K562 (cell line): ENCODE measurements at regions not wholly inside any gene's neighbourhood (a gene's known extent, or its start where the extent isn't known, plus 50 kb on each side); places are given as distances from the start of the nearest gene placed in this dataset.

Experiments used
- CBX2 ChIP-seq: fragments of 200-600 bp; sonication (generic); IDR thresholded peaks from one replicate; pipeline ENCODE4 v1.6.1; 2012; ENCODE audit warnings: mild to moderate bottlenecking, low read length, inconsistent platforms; ENCODE audit not compliant: insufficient read depth, poor library complexity, severe bottlenecking
- CEBPB ChIP-seq: fragments of 450-650 bp; IDR thresholded peaks from 2 replicates; pipeline ENCODE4 v1.6.1; 2016; ENCODE audit warnings: missing genetic modification characterization, missing compliant biosample characterization
- CTCF ChIP-seq, 3 experiments: IDR thresholded peaks in 2 of 3; conservative IDR thresholded peaks in 1 of 3; 2 replicates each; pipeline ENCODE4 v1.5.1; 2011 to 2012; ENCODE audit warnings: low read length in 3 of 3, mild to moderate bottlenecking in 3 of 3, control low read depth in 2 of 3, improper control_type of control experiment in 1 of 3, inconsistent platforms in 1 of 3, low read depth in 1 of 3, mixed read lengths in 1 of 3, moderate library complexity in 1 of 3; ENCODE audit not compliant: insufficient read depth in 2 of 3
- ETV5 ChIP-seq: sonication (generic); formaldehyde crosslinking; IDR thresholded peaks from 2 replicates; pipeline ENCODE4 v1.4.0; 2020; ENCODE audit warnings: low read depth, mild to moderate bottlenecking, missing genetic modification reagents
- FOS ChIP-seq: IDR thresholded peaks from 3 replicates; pipeline ENCODE4 v1.6.1; 2011; ENCODE audit not compliant: insufficient read length; ENCODE audit errors: extremely low read depth
- HNRNPH1 ChIP-seq: fragments of 200-400 bp; formaldehyde crosslinking; optimal IDR thresholded peaks from 2 replicates; pipeline ENCODE3; 2017; ENCODE audit warnings: low read depth, mild to moderate bottlenecking, low read length, moderate library complexity
- MTA1 ChIP-seq: fragments of 450-650 bp; IDR thresholded peaks from 2 replicates; pipeline ENCODE4 v1.6.1; 2017; ENCODE audit warnings: borderline replicate concordance
- MYC ChIP-seq, 2 experiments: fragments of 250-450 bp in 1 of 2; sonication (Bioruptor Pico) in 1 of 2; IDR thresholded peaks; 2 replicates each; pipeline versions ENCODE4 v1.5.1 to v1.6.1; 2012 to 2021; ENCODE audit warnings: low read depth in 2 of 2, borderline replicate concordance in 1 of 2, improper control_type of control experiment in 1 of 2, low read length in 1 of 2, mild to moderate bottlenecking in 1 of 2, moderate library complexity in 1 of 2
- POLR3G ChIP-seq: IDR thresholded peaks from 2 replicates; pipeline ENCODE4 v1.6.1; 2011; ENCODE audit not compliant: insufficient read length, insufficient replicate concordance; ENCODE audit errors: extremely low read depth
- SETDB1 ChIP-seq: IDR thresholded peaks from one replicate; pipeline ENCODE4 v1.6.1; 2012; ENCODE audit warnings: low read length, control low read depth, inconsistent platforms
- SRSF9 ChIP-seq: fragments of 200-400 bp; formaldehyde crosslinking; IDR thresholded peaks from 2 replicates; pipeline ENCODE4 v1.6.1; 2017; ENCODE audit warnings: low read depth, low read length, borderline replicate concordance
- ZNF740 ChIP-seq, 3 experiments: fragments of 200-800 bp in 1 of 3; sonication (Bioruptor generic) in 1 of 3; sonication (generic) in 1 of 3; formaldehyde crosslinking in 1 of 3; IDR thresholded peaks; 2 replicates each; pipeline versions ENCODE4 v1.6.1 to v1.8.0; 2016 to 2022; ENCODE audit warnings: mild to moderate bottlenecking in 2 of 3, missing compliant biosample characterization in 2 of 3, missing genetic modification characterization in 2 of 3, missing genetic modification reagents in 1 of 3
- TF ChIP-seq, protein P1 (sequence below): sonication (generic); formaldehyde crosslinking; IDR thresholded peaks from 2 replicates; pipeline ENCODE4 v1.8.1; 2023; ENCODE audit warnings: mild to moderate bottlenecking, missing genetic modification reagents

- TF ChIP-seq, protein P1, sequence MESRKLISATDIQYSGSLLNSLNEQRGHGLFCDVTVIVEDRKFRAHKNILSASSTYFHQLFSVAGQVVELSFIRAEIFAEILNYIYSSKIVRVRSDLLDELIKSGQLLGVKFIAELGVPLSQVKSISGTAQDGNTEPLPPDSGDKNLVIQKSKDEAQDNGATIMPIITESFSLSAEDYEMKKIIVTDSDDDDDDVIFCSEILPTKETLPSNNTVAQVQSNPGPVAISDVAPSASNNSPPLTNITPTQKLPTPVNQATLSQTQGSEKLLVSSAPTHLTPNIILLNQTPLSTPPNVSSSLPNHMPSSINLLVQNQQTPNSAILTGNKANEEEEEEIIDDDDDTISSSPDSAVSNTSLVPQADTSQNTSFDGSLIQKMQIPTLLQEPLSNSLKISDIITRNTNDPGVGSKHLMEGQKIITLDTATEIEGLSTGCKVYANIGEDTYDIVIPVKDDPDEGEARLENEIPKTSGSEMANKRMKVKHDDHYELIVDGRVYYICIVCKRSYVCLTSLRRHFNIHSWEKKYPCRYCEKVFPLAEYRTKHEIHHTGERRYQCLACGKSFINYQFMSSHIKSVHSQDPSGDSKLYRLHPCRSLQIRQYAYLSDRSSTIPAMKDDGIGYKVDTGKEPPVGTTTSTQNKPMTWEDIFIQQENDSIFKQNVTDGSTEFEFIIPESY (CRISPR knock-in tag): no peak
- TF ChIP-seq SETDB1: no peak
- TF ChIP-seq POLR3G: no peak
- TF ChIP-seq MTA1: no peak
- no peak for TF ChIP-seq FOS
- TF ChIP-seq ETV5 (CRISPR knock-in tag): no peak
- TF ChIP-seq CBX2: no peak
- TF ChIP-seq SRSF9: no peak
- no peak for TF ChIP-seq ZNF740 (CRISPR knock-in tag; IDR thresholded peaks at IDR 0.05)
- no peak for TF ChIP-seq ZNF740 (tag; IDR thresholded peaks at IDR 0.05)
- TF ChIP-seq CTCF (IDR thresholded peaks at IDR 0.05 in 2 of 3, conservative IDR thresholded peaks at IDR 0.05 in 1 of 3; ENCODE audit: insufficient read depth in 2 of 3, low read depth in 1 of 3, low read length in 3 of 3): no peak
- TF ChIP-seq CEBPB (tag): no peak
- no peak for TF ChIP-seq HNRNPH1
- TF ChIP-seq MYC (IDR thresholded peaks at IDR 0.05; ENCODE audit: low read depth, low read length): no peak
- no peak for TF ChIP-seq MYC (CRISPR knock-in tag; IDR thresholded peaks at IDR 0.05; ENCODE audit: borderline replicate concordance, low read depth)
Observed at GRCh38 chr4:62366939-62367338, 1166.8 kb downstream of the ADGRL3 start.
